Colonic mucosa (tissue), 4 donors: ENCODE measurements at regions not wholly inside any gene's neighbourhood (a gene's known extent, or its start where the extent isn't known, plus 50 kb on each side); places are given as distances from the start of the nearest gene placed in this dataset.

Experiments
- DNase-seq: peaks from one replicate; pipeline ENCODE4 v3.0.0-alpha.2; 2020
- H3K27ac ChIP-seq: fragments of 200-600 bp; one replicate; pipeline ENCODE4 v1.8.0; 2021
- H3K27me3 ChIP-seq: fragments of 200-600 bp; one replicate; pipeline ENCODE4 v1.8.0; 2021
- H3K36me3 ChIP-seq: fragments of 200-600 bp; one replicate; pipeline ENCODE4 v1.8.0; 2021
- H3K4me1 ChIP-seq: fragments of 200-600 bp; one replicate; pipeline ENCODE4 v1.8.0; 2021; ENCODE audit warnings: mild to moderate bottlenecking
- H3K4me3 ChIP-seq: fragments of 200-600 bp; one replicate; pipeline ENCODE4 v1.8.0; 2021
- H3K9ac ChIP-seq, 2 donors: one replicate each; pipeline ENCODE4 v1.7.0; 2013; ENCODE audit warnings: control low read depth in 2 of 2, low read depth in 2 of 2, low read length in 2 of 2
- H3K9me3 ChIP-seq: fragments of 200-600 bp; one replicate; pipeline ENCODE4 v1.8.0; 2021
- intact Hi-C: fragments of 100-400 bp; cut with DNase I; formaldehyde crosslinking; loops from one replicate; pipeline ENCODE4 v1.14.1; 2022
- TF ChIP-seq, protein P1 (sequence below): fragments of 200-600 bp; IDR thresholded peaks from one replicate; pipeline ENCODE4 v1.8.0; 2022; ENCODE audit warnings: antibody characterized with exemption, mild to moderate bottlenecking
- donor health status: healthy.
- donor health status: DM: no; HTN: no; CAD: no.
- donor health status: DM: no; HTN: no; CAD: no.

- Histone ChIP-seq H3K9me3 (no peaks in the 10 kb centered on the region), H3K36me3 (no peaks in the 10 kb centered on the region), H3K4me1 (no peaks in the 10 kb centered on the region), H3K27me3 (no peaks in the 10 kb centered on the region), H3K9ac (no peak overlapping the region), H3K4me3 (no peak overlapping the region), H3K27ac (no peak overlapping the region)
- no peak for DNase-seq
- TF ChIP-seq, protein P1, sequence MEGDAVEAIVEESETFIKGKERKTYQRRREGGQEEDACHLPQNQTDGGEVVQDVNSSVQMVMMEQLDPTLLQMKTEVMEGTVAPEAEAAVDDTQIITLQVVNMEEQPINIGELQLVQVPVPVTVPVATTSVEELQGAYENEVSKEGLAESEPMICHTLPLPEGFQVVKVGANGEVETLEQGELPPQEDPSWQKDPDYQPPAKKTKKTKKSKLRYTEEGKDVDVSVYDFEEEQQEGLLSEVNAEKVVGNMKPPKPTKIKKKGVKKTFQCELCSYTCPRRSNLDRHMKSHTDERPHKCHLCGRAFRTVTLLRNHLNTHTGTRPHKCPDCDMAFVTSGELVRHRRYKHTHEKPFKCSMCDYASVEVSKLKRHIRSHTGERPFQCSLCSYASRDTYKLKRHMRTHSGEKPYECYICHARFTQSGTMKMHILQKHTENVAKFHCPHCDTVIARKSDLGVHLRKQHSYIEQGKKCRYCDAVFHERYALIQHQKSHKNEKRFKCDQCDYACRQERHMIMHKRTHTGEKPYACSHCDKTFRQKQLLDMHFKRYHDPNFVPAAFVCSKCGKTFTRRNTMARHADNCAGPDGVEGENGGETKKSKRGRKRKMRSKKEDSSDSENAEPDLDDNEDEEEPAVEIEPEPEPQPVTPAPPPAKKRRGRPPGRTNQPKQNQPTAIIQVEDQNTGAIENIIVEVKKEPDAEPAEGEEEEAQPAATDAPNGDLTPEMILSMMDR, result no peak
- intact Hi-C loops, result no loop called here
Measured at GRCh38 chr2:144998435-144998834, 478.5 kb upstream of the ZEB2 start.

DNA sequence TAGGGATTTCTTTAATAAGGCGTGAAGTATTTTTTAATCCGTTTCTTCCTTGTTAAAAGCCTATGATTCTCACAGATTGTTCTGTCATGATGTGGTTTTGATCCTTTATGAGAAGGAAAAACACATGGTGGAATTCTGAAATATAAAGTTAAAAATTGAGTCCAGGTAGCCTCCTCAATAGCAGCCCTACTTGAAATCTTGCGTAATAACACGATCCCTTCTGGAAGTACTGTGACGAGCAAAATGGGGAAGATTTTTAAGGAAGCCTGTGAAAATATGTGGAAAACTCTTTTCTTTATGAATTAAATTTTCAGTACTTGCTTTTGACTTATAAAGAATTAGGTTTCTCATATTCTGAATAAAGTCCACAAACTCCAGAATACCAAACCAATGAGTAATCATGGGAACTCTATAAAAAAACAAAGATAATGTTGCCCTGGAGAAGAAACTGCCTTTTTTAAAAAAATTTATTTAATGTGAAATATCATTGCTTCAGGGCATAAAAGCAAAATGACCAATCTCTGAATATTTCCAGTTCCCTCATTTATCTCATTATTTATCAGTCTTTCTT is 476.4 kb upstream of the ZEB2 start:
- H3K4me3 ChIP-seq, result no peak overlapping the region
- no peak overlapping the region for H3K27ac ChIP-seq
- intact Hi-C loops, result no loop called here
- H3K27me3 ChIP-seq, result no peaks in the 10 kb centered on the region
- no peaks in the 10 kb centered on the region for H3K9me3 ChIP-seq
- no peak overlapping the region for H3K9ac ChIP-seq
- no peak for DNase-seq
- TF ChIP-seq, protein P1, result no peak
- no peaks in the 10 kb centered on the region for H3K36me3 ChIP-seq
- no peaks in the 10 kb centered on the region for H3K4me1 ChIP-seq

GRCh38 chr2:144995482-144995881 is 475.6 kb upstream of the ZEB2 start:
- Histone ChIP-seq H3K27me3 (no peaks in the 10 kb centered on the region), H3K9ac (no peak overlapping the region), H3K4me1 (no peaks in the 10 kb centered on the region), H3K4me3 (no peak overlapping the region), H3K27ac (no peak overlapping the region), H3K9me3 (no peaks in the 10 kb centered on the region), H3K36me3 (no peaks in the 10 kb centered on the region)
- TF ChIP-seq, protein P1, result no peak
- no peak for DNase-seq
- intact Hi-C loops, result no loop called here

DNA sequence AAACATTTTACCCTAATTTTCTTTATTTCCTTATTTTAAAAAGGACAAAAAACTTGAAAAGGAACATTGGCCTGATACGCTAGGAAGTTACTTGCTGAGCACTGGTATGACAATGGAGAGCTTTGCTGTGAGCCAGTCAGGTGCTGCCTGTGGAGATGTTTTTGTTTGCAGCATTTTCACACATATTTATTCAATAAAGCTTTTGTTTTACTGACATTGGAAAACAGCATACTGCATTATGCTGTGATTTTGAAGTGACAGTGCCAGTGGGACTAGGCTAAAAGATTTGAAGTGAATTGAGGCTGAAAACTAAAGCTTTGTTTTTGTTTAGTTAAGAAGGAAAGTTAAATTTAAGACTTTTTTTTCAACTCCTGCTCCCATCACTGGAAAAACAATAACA is 470.7 kb upstream of the ZEB2 start:
- Histone ChIP-seq H3K4me1 (no peaks in the 10 kb centered on the region), H3K4me3 (no peak overlapping the region), H3K36me3 (no peaks in the 10 kb centered on the region), H3K9me3 (no peaks in the 10 kb centered on the region), H3K27ac (no peak overlapping the region), H3K27me3 (no peaks in the 10 kb centered on the region), H3K9ac (no peak overlapping the region)
- no peak for DNase-seq
- intact Hi-C loops, result no loop called here
- TF ChIP-seq, protein P1, result no peak

GRCh38 chr2:144989579-144990270 is 469.8 kb upstream of the ZEB2 start:
- Histone ChIP-seq H3K4me1 (no peaks in the 10 kb centered on the region), H3K36me3 (no peaks in the 10 kb centered on the region), H3K9me3 (no peaks in the 10 kb centered on the region), H3K9ac (no peak overlapping the region), H3K27ac (no peak overlapping the region), H3K4me3 (no peak overlapping the region), H3K27me3 (no peaks in the 10 kb centered on the region)
- DNase-seq, result no peak
- intact Hi-C loops, result no loop called here
- TF ChIP-seq, protein P1, result no peak
